GM12878 (cell line): ENCODE measurements at regions not wholly inside any gene's neighbourhood (a gene's known extent, or its start where the extent isn't known, plus 50 kb on each side); places are given as distances from the start of the nearest gene placed in this dataset.

Source experiments
- ATF7 ChIP-seq: fragments of 450-650 bp; IDR thresholded peaks from 2 replicates; pipeline ENCODE4 v1.6.1; 2016; ENCODE audit warnings: low read depth, mild to moderate bottlenecking
- BRCA1 ChIP-seq: IDR thresholded peaks from 2 replicates; pipeline ENCODE4 v1.6.1; 2011; ENCODE audit warnings: low read depth, low read length, improper control_type of control experiment
- CHD2 ChIP-seq: IDR thresholded peaks from 2 replicates; pipeline ENCODE4 v1.6.1; 2011; ENCODE audit warnings: low read depth, low read length, improper control_type of control experiment, borderline replicate concordance
- FOS ChIP-seq: IDR thresholded peaks from 3 replicates; pipeline ENCODE4 v1.6.1; 2011; ENCODE audit warnings: borderline replicate concordance; ENCODE audit not compliant: insufficient read length; ENCODE audit errors: extremely low read depth
- GABPA ChIP-seq: IDR thresholded peaks from 2 replicates; pipeline ENCODE4 v1.6.1; 2014; ENCODE audit warnings: antibody characterized with exemption, low read depth, mild to moderate bottlenecking, inconsistent platforms
- JUND ChIP-seq: IDR thresholded peaks from 2 replicates; pipeline ENCODE4 v1.6.1; 2012; ENCODE audit warnings: low read depth, mild to moderate bottlenecking, low read length, improper control_type of control experiment, moderate library complexity
- KDM1A ChIP-seq: fragments of 200-600 bp; sonication (generic); IDR thresholded peaks from 2 replicates; pipeline ENCODE4 v1.6.1; 2016; ENCODE audit warnings: borderline replicate concordance
- MEF2A ChIP-seq: IDR thresholded peaks from 2 replicates; pipeline ENCODE4 v1.6.1; 2011; ENCODE audit warnings: low read depth, mild to moderate bottlenecking, low read length, moderate library complexity; ENCODE audit not compliant: insufficient read depth
- MTA3 ChIP-seq: IDR thresholded peaks from 2 replicates; pipeline ENCODE4 v1.6.1; 2012; ENCODE audit warnings: low read length, inconsistent platforms, borderline replicate concordance
- MYC ChIP-seq: IDR thresholded peaks from 2 replicates; pipeline ENCODE4 v1.6.1; 2011; ENCODE audit warnings: mild to moderate bottlenecking, low read length, moderate library complexity, inconsistent platforms; ENCODE audit not compliant: insufficient read depth, insufficient replicate concordance, insufficient read length, severe bottlenecking
- NBN ChIP-seq: fragments of 450-650 bp; IDR thresholded peaks from 2 replicates; pipeline ENCODE4 v1.6.1; 2016
- NFYA ChIP-seq: IDR thresholded peaks from 2 replicates; pipeline ENCODE4 v1.6.1; 2011; ENCODE audit warnings: low read depth, mild to moderate bottlenecking, low read length, improper control_type of control experiment, borderline replicate concordance
- RBBP5 ChIP-seq: fragments of 200-600 bp; sonication (generic); conservative IDR thresholded peaks from 2 replicates; pipeline ENCODE4 v1.6.1; 2016
- RUNX3 ChIP-seq: IDR thresholded peaks from 2 replicates; pipeline ENCODE4 v1.6.1; 2012; ENCODE audit warnings: low read length, inconsistent platforms
- TBL1XR1 ChIP-seq: IDR thresholded peaks from 2 replicates; pipeline ENCODE4 v1.6.1; 2012; ENCODE audit warnings: low read depth, low read length, improper control_type of control experiment
- TCF7 ChIP-seq: IDR thresholded peaks from 2 replicates; pipeline ENCODE4 v1.6.1; 2014; ENCODE audit warnings: antibody characterized with exemption, borderline replicate concordance
- ZBTB33 ChIP-seq: fragments of 450-650 bp; IDR thresholded peaks from 2 replicates; pipeline ENCODE4 v1.6.1; 2017; ENCODE audit warnings: mild to moderate bottlenecking
- ZBTB4 ChIP-seq: fragments of 450-650 bp; formaldehyde crosslinking; IDR thresholded peaks from 2 replicates; pipeline ENCODE4 v1.4.0; 2022; ENCODE audit warnings: mild to moderate bottlenecking, moderate library complexity
- ZNF207 ChIP-seq: fragments of 450-650 bp; IDR thresholded peaks from 2 replicates; pipeline ENCODE4 v1.6.1; 2014; ENCODE audit warnings: antibody characterized with exemption, mild to moderate bottlenecking, borderline replicate concordance
- ZZZ3 ChIP-seq: IDR thresholded peaks from 2 replicates; pipeline ENCODE4 v1.6.1; 2011; ENCODE audit warnings: low read depth; ENCODE audit not compliant: control insufficient read depth, insufficient read length
- TF ChIP-seq, protein P1 (sequence below): fragments of 450-650 bp; IDR thresholded peaks from 2 replicates; pipeline ENCODE4 v1.6.1; 2017; ENCODE audit warnings: mild to moderate bottlenecking, moderate library complexity
- TF ChIP-seq, protein P2 (sequence below): IDR thresholded peaks from 2 replicates; pipeline ENCODE4 v1.6.1; 2012; ENCODE audit warnings: low read depth, low read length, improper control_type of control experiment

GRCh38 chr2:64212801-64213321 is 68.6 kb upstream of the PELI1 start (continued):
- no peak; the same call in 1 of the 2 replicates for TF ChIP-seq TBL1XR1
- no peak for TF ChIP-seq BRCA1
- TF ChIP-seq, protein P1, sequence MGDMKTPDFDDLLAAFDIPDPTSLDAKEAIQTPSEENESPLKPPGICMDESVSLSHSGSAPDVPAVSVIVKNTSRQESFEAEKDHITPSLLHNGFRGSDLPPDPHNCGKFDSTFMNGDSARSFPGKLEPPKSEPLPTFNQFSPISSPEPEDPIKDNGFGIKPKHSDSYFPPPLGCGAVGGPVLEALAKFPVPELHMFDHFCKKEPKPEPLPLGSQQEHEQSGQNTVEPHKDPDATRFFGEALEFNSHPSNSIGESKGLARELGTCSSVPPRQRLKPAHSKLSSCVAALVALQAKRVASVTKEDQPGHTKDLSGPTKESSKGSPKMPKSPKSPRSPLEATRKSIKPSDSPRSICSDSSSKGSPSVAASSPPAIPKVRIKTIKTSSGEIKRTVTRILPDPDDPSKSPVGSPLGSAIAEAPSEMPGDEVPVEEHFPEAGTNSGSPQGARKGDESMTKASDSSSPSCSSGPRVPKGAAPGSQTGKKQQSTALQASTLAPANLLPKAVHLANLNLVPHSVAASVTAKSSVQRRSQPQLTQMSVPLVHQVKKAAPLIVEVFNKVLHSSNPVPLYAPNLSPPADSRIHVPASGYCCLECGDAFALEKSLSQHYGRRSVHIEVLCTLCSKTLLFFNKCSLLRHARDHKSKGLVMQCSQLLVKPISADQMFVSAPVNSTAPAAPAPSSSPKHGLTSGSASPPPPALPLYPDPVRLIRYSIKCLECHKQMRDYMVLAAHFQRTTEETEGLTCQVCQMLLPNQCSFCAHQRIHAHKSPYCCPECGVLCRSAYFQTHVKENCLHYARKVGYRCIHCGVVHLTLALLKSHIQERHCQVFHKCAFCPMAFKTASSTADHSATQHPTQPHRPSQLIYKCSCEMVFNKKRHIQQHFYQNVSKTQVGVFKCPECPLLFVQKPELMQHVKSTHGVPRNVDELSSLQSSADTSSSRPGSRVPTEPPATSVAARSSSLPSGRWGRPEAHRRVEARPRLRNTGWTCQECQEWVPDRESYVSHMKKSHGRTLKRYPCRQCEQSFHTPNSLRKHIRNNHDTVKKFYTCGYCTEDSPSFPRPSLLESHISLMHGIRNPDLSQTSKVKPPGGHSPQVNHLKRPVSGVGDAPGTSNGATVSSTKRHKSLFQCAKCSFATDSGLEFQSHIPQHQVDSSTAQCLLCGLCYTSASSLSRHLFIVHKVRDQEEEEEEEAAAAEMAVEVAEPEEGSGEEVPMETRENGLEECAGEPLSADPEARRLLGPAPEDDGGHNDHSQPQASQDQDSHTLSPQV, result 0 out of 2 replicates have a peak, but pooled peaks have one; percentile 35
- peak; percentile 90 for TF ChIP-seq RUNX3
- TF ChIP-seq ZBTB4 (CRISPR knock-in tag), result no peak
- no peak for TF ChIP-seq NFYA
- no peak for TF ChIP-seq CHD2
- no peak for TF ChIP-seq FOS
- 0 out of 2 replicates have a peak, but pooled peaks have one; percentile 36 for TF ChIP-seq GABPA
- no peak for TF ChIP-seq ZBTB33
- no peak for TF ChIP-seq MYC
- TF ChIP-seq, protein P2, sequence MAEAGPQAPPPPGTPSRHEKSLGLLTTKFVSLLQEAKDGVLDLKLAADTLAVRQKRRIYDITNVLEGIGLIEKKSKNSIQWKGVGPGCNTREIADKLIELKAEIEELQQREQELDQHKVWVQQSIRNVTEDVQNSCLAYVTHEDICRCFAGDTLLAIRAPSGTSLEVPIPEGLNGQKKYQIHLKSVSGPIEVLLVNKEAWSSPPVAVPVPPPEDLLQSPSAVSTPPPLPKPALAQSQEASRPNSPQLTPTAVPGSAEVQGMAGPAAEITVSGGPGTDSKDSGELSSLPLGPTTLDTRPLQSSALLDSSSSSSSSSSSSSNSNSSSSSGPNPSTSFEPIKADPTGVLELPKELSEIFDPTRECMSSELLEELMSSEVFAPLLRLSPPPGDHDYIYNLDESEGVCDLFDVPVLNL, result no peak
- TF ChIP-seq NBN, result peak; percentile 62; the same call in 1 of the 2 replicates
- no peak for TF ChIP-seq TCF7
- TF ChIP-seq MTA3, result no peak; the same call in 1 of the 2 replicates
- TF ChIP-seq ATF7, result peak; percentile 92
- TF ChIP-seq ZNF207, result peak; percentile 53; the same call in 1 of the 2 replicates
- TF ChIP-seq RBBP5, result no peak
- 0 out of 2 replicates have a peak, but pooled peaks have one; percentile 52 for TF ChIP-seq MEF2A
- no peak for TF ChIP-seq JUND
- TF ChIP-seq ZZZ3, result no peak
- no peak for TF ChIP-seq KDM1A
